HepG2 (cell line): ENCODE measurements at regions not wholly inside any gene's neighbourhood (a gene's known extent, or its start where the extent isn't known, plus 50 kb on each side); places are given as distances from the start of the nearest gene placed in this dataset.
A peak's percentile ranks its signal among the peaks of the same experiment; 100 is the strongest.

Source experiments
- ATAC-seq: fragments of 200-7000 bp; cut with Tn5 transposase; 3 replicates; pipeline ENCODE4 v1.9.1; 2020; ENCODE audit warnings: mild to moderate bottlenecking, moderate library complexity
- BruUV-seq: library from RNA; stranded (reverse); fragments of 400-500 nt; replicated peaks from 2 replicates; lab custom pipeline; 2021; lab: Mats Ljungman, UMichigan
- CTCF ChIA-PET: fragments of 300-600 bp; formaldehyde crosslinking; extraction: SDS; loops from one replicate; lab custom pipeline; 2021; ENCODE audit warnings: low total read pairs, inconsistent platforms, low intra/inter-chr PET ratio; lab: Yijun Ruan, JAX
- POLR2A ChIA-PET: fragments of 350-600 bp; sonication (Branson Sonifier 250); formaldehyde crosslinking; loops from one replicate; lab custom pipeline; 2020; ENCODE audit warnings: antibody characterized with exemption, inconsistent platforms; lab: Yijun Ruan, JAX
- DNase-seq: peaks from one replicate; pipeline ENCODE4 v3.0.0-alpha.2; 2015; ENCODE audit warnings: low spot score
- FAIRE-seq: peaks from 3 replicates; lab custom pipeline; 2011; peaks lifted over from hg19 to GRCh38; lab: Jason Lieb, UNC
- H2AFZ ChIP-seq: one replicate; pipeline ENCODE4 v1.6.1; 2011; ENCODE audit warnings: low read length, inconsistent platforms
- H3K27ac ChIP-seq: fragments of 300-600 bp; 3 replicates; pipeline ENCODE4 v1.8.0; 2011; ENCODE audit warnings: mixed run types, mild to moderate bottlenecking, mixed read lengths, low read length, inconsistent platforms; ENCODE audit not compliant: insufficient read depth; ENCODE audit errors: extremely low read length
- H3K27me3 ChIP-seq, 2 experiments: fragments of 200-600 bp in 1 of 2; 2 replicates in 1 of 2; 3 replicates in 1 of 2; pipeline versions ENCODE4 v1.6.0 to v1.8.0; 2011; ENCODE audit warnings: low read length in 2 of 2, mild to moderate bottlenecking in 2 of 2, moderate library complexity in 2 of 2, inconsistent platforms in 1 of 2; ENCODE audit not compliant: insufficient read depth in 2 of 2, control insufficient read depth in 1 of 2
- H3K36me3 ChIP-seq, 2 experiments: fragments of 200-600 bp in 1 of 2; replicated peaks in 1 of 2; 2 replicates in 1 of 2; 3 replicates in 1 of 2; pipeline versions ENCODE4 v1.5.1 to v1.8.0; 2011; ENCODE audit warnings: low read length in 2 of 2, inconsistent platforms in 1 of 2; ENCODE audit not compliant: insufficient read depth in 2 of 2, control insufficient read depth in 1 of 2
- H3K4me1 ChIP-seq: 2 replicates; pipeline ENCODE4 v1.5.1; 2012; ENCODE audit warnings: low read length, inconsistent platforms; ENCODE audit not compliant: insufficient read depth
- H3K4me2 ChIP-seq: 2 replicates; pipeline ENCODE4 v1.6.0; 2011; ENCODE audit warnings: low read depth, low read length, inconsistent platforms
- H3K4me3 ChIP-seq, 3 experiments: fragments of 200-600 bp in 1 of 3; sonication (generic), shearing (Covaris generic) in 1 of 3; replicated peaks in 1 of 3; 2 replicates each; pipeline ENCODE4 v1.5.1; 2011 to 2016; ENCODE audit warnings: low read length in 3 of 3, inconsistent platforms in 2 of 3, low read depth in 2 of 3, mild to moderate bottlenecking in 2 of 3, control low read depth in 1 of 3, mixed read lengths in 1 of 3; ENCODE audit not compliant: insufficient read depth in 1 of 3
- H3K79me2 ChIP-seq: one replicate; pipeline ENCODE4 v1.6.1; 2011; ENCODE audit warnings: low read length, inconsistent platforms; ENCODE audit not compliant: insufficient read depth
- H3K9ac ChIP-seq: 2 replicates; pipeline ENCODE4 v1.6.0; 2011; ENCODE audit warnings: mild to moderate bottlenecking, low read depth, low read length, inconsistent platforms; ENCODE audit not compliant: insufficient read depth
- H3K9me3 ChIP-seq: 2 replicates; pipeline ENCODE4 v1.5.1; 2012; ENCODE audit warnings: mild to moderate bottlenecking, low read length
- H4K20me1 ChIP-seq: 2 replicates; pipeline ENCODE4 v1.6.0; 2011; ENCODE audit warnings: inconsistent platforms, mild to moderate bottlenecking, low read length, moderate library complexity; ENCODE audit not compliant: insufficient read depth
- CCDC6 ChIP-seq: sonication (generic); formaldehyde crosslinking; IDR thresholded peaks from 2 replicates; pipeline ENCODE4 v1.8.1; 2022; ENCODE audit warnings: mild to moderate bottlenecking, missing genetic modification reagents, moderate library complexity
- CSRNP1 ChIP-seq: sonication (generic); formaldehyde crosslinking; IDR thresholded peaks from 2 replicates; pipeline ENCODE4 v1.8.1; 2023; ENCODE audit warnings: mild to moderate bottlenecking, missing genetic modification reagents
- EED ChIP-seq: sonication (generic); formaldehyde crosslinking; IDR thresholded peaks from 2 replicates; pipeline ENCODE4 v1.5.0; 2020; ENCODE audit warnings: mild to moderate bottlenecking, missing genetic modification reagents
- HES4 ChIP-seq: sonication (generic); formaldehyde crosslinking; IDR thresholded peaks from 2 replicates; pipeline ENCODE4 v1.9.0; 2021; ENCODE audit warnings: mild to moderate bottlenecking, missing genetic modification reagents, borderline replicate concordance
- KLF16 ChIP-seq, 2 experiments: sonication (generic) in 1 of 2; formaldehyde crosslinking in 1 of 2; IDR thresholded peaks; 2 replicates each; pipeline versions ENCODE4 v1.6.1 to v1.8.0; 2016 to 2023; ENCODE audit warnings: missing genetic modification reagents in 2 of 2, missing compliant biosample characterization in 1 of 2
- KLF6 ChIP-seq: IDR thresholded peaks from 2 replicates; pipeline ENCODE4 v1.8.0; 2016; ENCODE audit warnings: missing biosample characterization, missing genetic modification reagents
- MED13 ChIP-seq: sonication (generic); formaldehyde crosslinking; IDR thresholded peaks from 2 replicates; pipeline ENCODE4 v1.5.0; 2020; ENCODE audit warnings: missing genetic modification reagents
- RBAK ChIP-seq: sonication (generic); formaldehyde crosslinking; IDR thresholded peaks from 2 replicates; pipeline ENCODE4 v1.5.1; 2020; ENCODE audit warnings: mild to moderate bottlenecking, missing genetic modification reagents
- SMYD3 ChIP-seq: sonication (generic); formaldehyde crosslinking; IDR thresholded peaks from 2 replicates; pipeline ENCODE4 v1.8.1; 2023; ENCODE audit warnings: mild to moderate bottlenecking, missing genetic modification reagents
- STAT5B ChIP-seq: sonication (generic); formaldehyde crosslinking; IDR thresholded peaks from 2 replicates; pipeline ENCODE4 v1.4.0; 2020; ENCODE audit warnings: missing genetic modification reagents
- TBL1XR1 ChIP-seq: fragments of 150-350 bp; IDR thresholded peaks from 2 replicates; pipeline ENCODE4 v1.6.1; 2014; ENCODE audit warnings: borderline replicate concordance, low read length; ENCODE audit not compliant: partially characterized antibody
- TEAD3 ChIP-seq: optimal IDR thresholded peaks from 2 replicates; pipeline ENCODE3; 2016; ENCODE audit warnings: borderline replicate concordance
- THYN1 ChIP-seq: sonication (generic); formaldehyde crosslinking; IDR thresholded peaks from 2 replicates; pipeline ENCODE4 v1.8.1; 2023; ENCODE audit warnings: low read depth, mild to moderate bottlenecking, moderate library complexity, missing genetic modification reagents, borderline replicate concordance
- USF2 ChIP-seq, 2 experiments: sonication (generic) in 1 of 2; formaldehyde crosslinking in 1 of 2; IDR thresholded peaks; 2 replicates each; pipeline versions ENCODE4 v1.5.1 to v1.6.1; 2011 to 2020; ENCODE audit warnings: borderline replicate concordance in 1 of 2, low read depth in 1 of 2, low read length in 1 of 2, mild to moderate bottlenecking in 1 of 2, missing genetic modification reagents in 1 of 2, moderate library complexity in 1 of 2
- ZBTB38 ChIP-seq: sonication (generic); formaldehyde crosslinking; IDR thresholded peaks from 2 replicates; pipeline ENCODE4 v1.5.1; 2020; ENCODE audit warnings: mild to moderate bottlenecking, missing genetic modification reagents
- ZNF30 ChIP-seq: sonication (generic); formaldehyde crosslinking; IDR thresholded peaks from 2 replicates; pipeline ENCODE4 v1.5.0; 2020; ENCODE audit warnings: mild to moderate bottlenecking, missing genetic modification reagents
- ZNF354B ChIP-seq: sonication (generic); formaldehyde crosslinking; IDR thresholded peaks from 2 replicates; pipeline ENCODE4 v1.8.0; 2022; ENCODE audit warnings: mild to moderate bottlenecking, missing genetic modification reagents
- ZNF557 ChIP-seq: sonication (generic); formaldehyde crosslinking; IDR thresholded peaks from 2 replicates; pipeline ENCODE4 v1.4.0; 2020; ENCODE audit warnings: missing genetic modification reagents
- ZNF619 ChIP-seq: sonication (generic); formaldehyde crosslinking; IDR thresholded peaks from 2 replicates; pipeline ENCODE4 v1.4.0; 2020; ENCODE audit warnings: mild to moderate bottlenecking, missing genetic modification reagents
- ZNF768 ChIP-seq: sonication (generic); formaldehyde crosslinking; IDR thresholded peaks from 2 replicates; pipeline ENCODE4 v1.4.0; 2020; ENCODE audit warnings: missing genetic modification reagents
- ZNF772 ChIP-seq: sonication (generic); formaldehyde crosslinking; IDR thresholded peaks from 2 replicates; pipeline ENCODE4 v1.5.0; 2020; ENCODE audit warnings: mild to moderate bottlenecking, missing genetic modification reagents
- ZNF776 ChIP-seq: sonication (generic); formaldehyde crosslinking; IDR thresholded peaks from 2 replicates; pipeline ENCODE4 v1.4.0; 2020; ENCODE audit warnings: mild to moderate bottlenecking, missing genetic modification reagents
- ZNF850 ChIP-seq: sonication (generic); formaldehyde crosslinking; conservative IDR thresholded peaks from 2 replicates; pipeline ENCODE4 v1.9.0; 2021; ENCODE audit warnings: mild to moderate bottlenecking, missing genetic modification reagents
- WGBS: methylation state at CpG from one replicate; pipeline ENCODE4 v1.1.6; 2017; ENCODE audit warnings: low lambda C conversion rate; 5-methylcytosine and 5-hydroxymethylcytosine counted together
- in situ Hi-C: cut with HindIII; loops from 2 replicates; pipeline ENCODE4 v1.10.0; 2017; ENCODE audit warnings: low pct_unique_long_range_greater_than_20kb; ENCODE audit not compliant: extremely low pct_ligation_motif_present
- intact Hi-C: fragments of 100-400 bp; cut with micrococcal nuclease; formaldehyde crosslinking; loops from one replicate; pipeline ENCODE4 v1.10.0; 2022; ENCODE audit not compliant: unreplicated experiment

- no TSS peak for BruUV-seq
- no peaks in the 10 kb centered on the region for H3K27me3 ChIP-seq
- CTCF ChIA-PET, result no interaction called here
- 93% methylated on average over 3 of the region's 3 CpGs for WGBS
- H2AFZ ChIP-seq, result no peak overlapping the region
- in situ Hi-C loops, result no loop called here
- no peak overlapping the region for H3K9ac ChIP-seq
- TF ChIP-seq ZNF30 (no peak), ZNF850 (no peak), MED13 (CRISPR knock-in tag) (no peak), CSRNP1 (peak; percentile 69; the same call in 1 of the 2 replicates), CCDC6 (CRISPR knock-in tag) (no peak), RBAK (CRISPR knock-in tag) (no peak), KLF6 (CRISPR knock-in tag) (no peak), SMYD3 (CRISPR knock-in tag) (0 out of 2 replicates have a peak, but pooled peaks have one; percentile 27), KLF16 (CRISPR knock-in tag; IDR thresholded peaks at IDR 0.05) (no peak), ZNF776 (CRISPR knock-in tag) (no peak), TEAD3 (CRISPR knock-in tag) (no peak), ZNF772 (CRISPR knock-in tag) (no peak), USF2 (IDR thresholded peaks at IDR 0.05; ENCODE audit: low read depth, low read length) (no peak), USF2 (CRISPR knock-in tag; IDR thresholded peaks at IDR 0.05; ENCODE audit: borderline replicate concordance) (no peak), STAT5B (no peak), HES4 (no peak), ZNF354B (CRISPR knock-in tag) (0 out of 2 replicates have a peak, but pooled peaks have one; percentile 17), TBL1XR1 (no peak), EED (CRISPR knock-in tag) (no peak), ZNF768 (CRISPR knock-in tag) (no peak), ZNF557 (CRISPR knock-in tag) (no peak), ZNF619 (CRISPR knock-in tag) (no peak), ZBTB38 (CRISPR knock-in tag) (0 out of 2 replicates have a peak, but pooled peaks have one; percentile 13), THYN1 (CRISPR knock-in tag) (no peak)
- peaks cover 96% of the 10 kb centered on the region for H3K4me1 ChIP-seq
- FAIRE-seq (no peak), DNase-seq (no peak), ATAC-seq (no peak)
- no peak overlapping the region for H3K4me2 ChIP-seq
- H3K79me2 ChIP-seq, result no peaks in the 10 kb centered on the region
- H3K27ac ChIP-seq, result peak overlapping the region; percentile 56
- POLR2A ChIA-PET, result interaction anchor here (1.3 to 5.8 kb wide), 4 partner anchors 10 to 107 kb away, joined by 3 to 43 read pairs (median 4); no protein-coding TSS in a partner anchor
- H3K9me3 ChIP-seq, result peaks cover 15% of the 10 kb centered on the region; the same call in 1 of the 2 replicates
- intact Hi-C loops, result no loop called here
- no peaks in the 10 kb centered on the region for H3K36me3 ChIP-seq
- no peak overlapping the region for H3K4me3 ChIP-seq
- H4K20me1 ChIP-seq, result no peaks in the 10 kb centered on the region
Observed at GRCh38 chr2:234869969-234870368, 81.8 kb upstream of the SH3BP4 start.
